T-helper 2 cell treated with Interferon-gamma antibody and Interleukin-4, amounts not matched to agents 100 ng/mL and 5 ng/mL, for 36 hours (primary cell): ENCODE measurements at regions not wholly inside any gene's neighbourhood (a gene's known extent, or its start where the extent isn't known, plus 50 kb on each side); places are given as distances from the start of the nearest gene placed in this dataset.
"Not testable (repeated sequence)": the region's sequence is repeated elsewhere in the genome, so short reads cannot be mapped to it uniquely, and the experiment has no call there.

Experiments used
- intact Hi-C: fragments of 100-400 bp; cut with micrococcal nuclease; formaldehyde crosslinking; loops from one replicate; pipeline ENCODE4 v1.15.1; 2023

DNA sequence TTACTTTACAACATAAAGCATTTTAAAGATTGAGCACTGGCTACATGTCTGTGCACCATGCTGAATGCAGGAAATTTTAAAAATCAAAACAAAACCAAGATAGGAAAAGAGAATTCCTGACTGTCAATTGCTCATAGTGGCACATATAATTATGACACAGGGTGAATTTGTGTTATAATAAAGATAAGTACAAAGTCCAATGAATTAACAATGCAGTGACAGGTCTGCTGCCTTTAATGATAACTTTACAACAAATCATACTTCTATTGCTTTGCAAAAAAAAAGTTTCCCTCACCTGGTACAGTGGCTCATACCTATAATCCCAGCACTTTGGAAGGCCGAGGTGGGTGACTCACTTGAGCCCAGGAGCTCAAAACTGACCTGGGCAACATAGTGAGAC is 93.8 kb upstream of the OSBPL8 start:
- intact Hi-C loops, result no loop called here

DNA sequence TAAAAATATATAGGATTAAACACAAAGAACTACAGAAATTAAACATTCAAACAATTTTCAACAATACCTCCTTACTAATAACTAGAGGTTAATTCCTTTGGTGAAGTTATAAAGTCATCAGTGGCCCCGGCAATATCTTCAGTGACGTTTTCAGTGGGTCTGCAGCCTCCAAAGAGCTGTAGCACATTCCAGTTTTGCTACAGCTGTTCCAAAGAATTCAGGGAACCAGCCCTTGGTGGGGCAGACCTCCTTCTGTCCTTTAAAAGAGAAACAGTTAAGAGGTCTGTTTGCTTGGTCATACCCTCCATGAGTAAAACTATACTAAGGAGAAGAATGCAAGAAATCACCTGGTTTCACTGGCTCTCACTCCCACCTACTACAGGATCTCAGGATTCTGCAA is 99.2 kb upstream of the ZDHHC17 start:
- intact Hi-C loops, result no loop called here

DNA sequence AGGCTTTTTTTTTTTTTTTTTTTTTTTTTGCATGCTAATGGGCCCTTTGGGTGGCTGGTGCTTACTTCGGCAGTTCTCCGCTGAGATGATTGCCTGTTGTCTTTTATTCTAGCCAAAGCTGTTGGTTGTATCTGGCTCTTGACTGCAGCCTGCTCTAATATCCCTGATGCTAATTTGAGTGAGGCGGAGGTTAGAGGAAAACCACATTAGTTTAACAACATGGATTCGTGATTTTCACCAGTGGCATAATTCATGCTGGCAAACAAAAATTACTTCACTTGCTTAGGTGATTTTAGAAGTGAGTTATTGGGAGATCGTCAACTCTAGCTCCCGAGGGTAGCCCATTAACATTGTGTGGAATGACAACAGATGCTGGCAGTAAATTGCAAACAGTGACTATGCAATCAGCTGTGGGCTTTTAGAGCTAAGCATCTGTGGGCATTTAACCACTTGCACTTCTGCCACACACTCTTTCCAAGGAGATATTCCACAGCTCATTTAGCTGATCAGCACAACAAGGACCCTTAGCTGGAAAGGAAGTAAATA is 97.6 kb upstream of the ZDHHC17 start:
- intact Hi-C loops, result no loop called here

DNA sequence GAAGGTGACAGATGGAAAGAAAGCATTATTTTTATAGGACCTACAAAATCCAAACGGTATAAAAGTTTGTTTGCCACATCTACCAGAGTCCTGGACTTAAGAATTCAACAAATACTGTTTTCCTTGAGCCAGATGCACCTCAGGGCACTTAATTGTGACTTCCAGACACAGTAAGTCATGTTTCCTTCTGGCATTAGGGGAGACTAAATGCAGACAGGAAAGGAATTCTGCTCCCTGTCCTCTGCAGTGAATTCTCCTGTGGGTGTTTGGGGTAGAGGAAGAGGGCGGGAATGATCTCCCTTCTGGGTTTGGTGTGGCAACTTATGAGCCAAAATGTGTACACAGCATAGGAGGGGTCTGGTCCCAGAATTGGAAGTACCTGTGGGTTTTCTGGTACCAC is 93.9 kb upstream of the ZDHHC17 start:
- intact Hi-C loops, result no loop called here

DNA sequence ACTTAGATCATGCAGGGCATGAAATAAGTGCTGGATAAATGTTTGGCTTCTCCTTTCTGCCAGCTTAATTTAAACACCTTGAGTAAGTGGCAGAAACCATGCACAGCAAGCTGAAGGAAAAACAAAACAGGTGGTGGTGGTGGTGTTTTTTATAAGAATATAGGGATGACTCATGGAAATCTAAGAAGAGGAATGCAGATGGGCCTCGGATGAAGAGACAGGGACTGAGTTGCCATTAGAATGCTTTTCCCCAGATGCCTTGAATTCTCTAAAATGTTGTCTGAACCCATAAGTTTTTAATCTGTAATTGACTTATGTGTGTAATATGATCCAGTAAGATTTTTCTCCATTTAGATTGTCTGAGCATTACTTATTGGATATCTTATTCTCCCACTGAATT is 93.1 kb upstream of the ZDHHC17 start:
- intact Hi-C loops, result no loop called here

DNA sequence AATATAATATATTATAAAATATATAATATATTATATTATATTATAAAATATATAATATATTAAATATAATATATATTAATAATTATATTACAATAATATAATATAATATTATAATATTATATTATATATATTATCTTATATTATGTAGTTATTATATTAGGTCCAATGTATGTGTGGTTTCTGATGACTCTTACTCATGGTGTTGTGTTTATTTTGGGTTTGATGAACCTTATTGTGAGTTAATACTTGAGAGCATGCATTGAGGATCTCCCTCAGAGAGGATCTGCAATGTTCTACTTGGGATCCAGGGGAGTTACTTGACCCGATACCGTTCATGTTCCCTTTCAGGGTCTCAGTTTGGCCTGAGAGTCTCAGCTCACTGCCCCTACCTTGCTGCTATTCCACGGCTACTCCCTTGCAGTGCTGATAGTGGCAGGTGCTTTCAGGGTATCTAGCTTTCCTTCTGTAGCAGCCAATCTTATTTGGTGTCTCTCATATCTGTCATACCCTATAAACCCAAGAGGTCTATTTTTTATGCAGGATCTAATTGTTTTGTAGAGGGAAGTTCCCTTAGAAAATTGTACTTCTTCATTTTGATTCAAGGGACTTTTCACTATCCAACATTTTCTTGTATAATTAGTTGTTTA is 89.1 kb upstream of the ZDHHC17 start:
- intact Hi-C loops, result no loop called here

DNA sequence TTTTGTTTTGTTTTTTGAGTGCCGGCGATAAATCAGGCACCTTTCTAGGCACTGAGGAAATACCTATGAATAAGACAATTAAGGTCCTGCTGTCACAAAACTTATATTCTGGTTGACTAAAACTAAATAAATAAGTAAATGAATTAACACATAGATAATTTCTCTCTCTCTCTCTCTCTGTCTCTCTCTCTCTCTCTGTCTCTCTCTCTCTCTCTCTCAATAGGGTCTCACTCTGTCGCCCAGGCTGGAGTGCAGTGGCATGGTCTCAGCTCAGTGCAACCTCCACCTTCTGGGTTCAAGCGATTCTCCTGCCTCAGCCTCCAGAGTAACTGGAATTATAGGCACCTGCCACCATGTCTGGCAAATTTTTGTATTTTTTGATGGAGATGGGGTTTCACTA is 87.7 kb upstream of the ZDHHC17 start:
- intact Hi-C loops, result not testable (repeated sequence)

DNA sequence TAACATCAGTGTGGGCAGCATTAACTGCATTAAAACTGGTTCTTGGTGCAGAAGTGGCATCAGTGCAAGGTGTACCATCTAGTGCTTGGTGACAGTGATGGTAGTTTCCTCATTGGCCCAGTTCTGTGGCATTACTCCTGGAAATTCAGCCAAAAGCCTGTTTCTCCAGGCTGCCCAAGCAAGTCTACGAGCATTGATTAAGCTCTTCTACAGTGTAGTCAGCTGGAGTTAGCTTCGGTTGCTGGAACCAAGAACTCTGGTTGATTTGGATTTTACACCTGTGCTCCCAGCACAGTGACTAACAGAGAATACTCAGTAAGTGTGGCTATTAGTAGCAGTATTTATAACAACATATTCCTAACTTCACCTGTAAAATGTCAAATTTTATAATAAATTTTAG is 84.9 kb upstream of the ZDHHC17 start:
- intact Hi-C loops, result no loop called here

DNA sequence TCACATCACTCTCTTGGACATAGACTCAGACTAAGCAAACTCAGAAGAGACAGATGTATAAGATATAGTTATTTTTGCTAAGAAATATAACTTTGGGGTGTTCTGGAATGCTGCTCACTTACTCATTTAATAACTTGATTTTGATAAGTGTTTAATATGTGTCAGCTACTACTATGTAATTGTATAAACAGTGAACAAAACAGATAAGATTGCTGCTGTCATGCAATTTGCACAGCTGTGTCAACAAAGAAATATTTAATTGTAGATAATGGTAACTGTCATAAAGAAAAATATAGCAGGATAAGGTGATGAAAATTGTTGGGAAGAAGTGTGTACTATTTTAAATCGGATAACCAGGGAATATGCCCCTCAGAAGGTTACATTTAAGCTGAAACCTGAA is 84.1 kb upstream of the ZDHHC17 start:
- intact Hi-C loops, result no loop called here

DNA sequence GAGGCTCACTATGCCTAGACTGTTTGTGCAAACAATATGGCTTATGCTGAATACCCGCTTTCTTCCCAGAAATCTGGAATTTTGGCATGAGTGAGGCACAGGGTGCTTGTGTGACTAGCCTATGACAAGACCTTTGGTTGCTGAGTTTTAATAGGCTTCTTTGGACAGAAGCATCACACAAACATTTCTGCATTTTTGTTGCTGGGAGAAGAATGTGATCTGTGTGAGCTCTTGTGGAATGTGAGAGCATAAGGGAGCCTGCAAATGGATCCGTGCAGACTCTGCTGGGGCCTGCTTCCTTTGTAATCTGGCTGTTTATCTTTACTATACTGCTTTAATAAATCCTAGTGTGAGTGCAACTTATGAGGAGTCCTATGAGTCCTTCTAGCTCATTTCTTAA is 83.0 kb upstream of the ZDHHC17 start:
- intact Hi-C loops, result no loop called here

DNA sequence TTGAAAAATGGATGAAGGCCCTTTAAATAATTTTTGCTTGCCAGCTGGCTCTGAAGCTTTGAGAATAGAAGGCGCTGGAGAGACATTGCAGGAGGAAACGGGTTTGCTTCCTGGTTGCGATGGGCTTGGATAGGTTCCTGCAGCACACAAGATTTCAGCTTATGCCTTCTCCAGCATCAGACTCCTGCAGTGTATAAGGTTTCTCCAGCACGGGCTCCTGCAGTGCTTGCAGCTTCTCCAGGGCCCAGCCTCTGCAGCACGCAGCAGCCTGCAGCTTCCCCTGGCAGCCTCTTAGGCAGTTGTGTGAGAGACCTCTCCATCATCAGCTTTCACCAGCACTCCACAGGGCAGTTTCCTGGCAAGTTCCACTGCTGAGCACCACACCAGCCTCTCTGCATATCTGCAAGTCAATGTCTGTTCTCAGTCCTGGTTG is 78.7 kb upstream of the ZDHHC17 start:
- intact Hi-C loops, result no loop called here

DNA sequence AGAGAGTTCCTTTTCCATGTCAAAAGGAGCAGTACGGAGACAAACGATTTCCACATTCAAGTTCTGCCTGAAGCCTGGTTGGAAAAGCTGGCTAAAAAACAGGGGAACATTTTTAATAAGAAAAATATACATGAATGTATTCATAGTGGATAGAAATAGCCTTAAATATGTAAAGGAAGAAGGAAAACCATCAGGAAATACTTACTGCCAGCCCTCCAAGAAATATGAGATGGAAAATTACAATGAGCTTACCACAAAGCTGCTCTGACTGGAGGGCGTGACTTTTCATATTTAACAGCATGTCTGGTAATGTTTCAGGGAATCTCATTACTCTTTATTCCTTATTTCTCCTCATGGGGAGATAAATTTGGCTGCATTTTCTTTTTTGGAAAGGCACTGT is 75.9 kb upstream of the ZDHHC17 start:
- intact Hi-C loops, result no loop called here

DNA sequence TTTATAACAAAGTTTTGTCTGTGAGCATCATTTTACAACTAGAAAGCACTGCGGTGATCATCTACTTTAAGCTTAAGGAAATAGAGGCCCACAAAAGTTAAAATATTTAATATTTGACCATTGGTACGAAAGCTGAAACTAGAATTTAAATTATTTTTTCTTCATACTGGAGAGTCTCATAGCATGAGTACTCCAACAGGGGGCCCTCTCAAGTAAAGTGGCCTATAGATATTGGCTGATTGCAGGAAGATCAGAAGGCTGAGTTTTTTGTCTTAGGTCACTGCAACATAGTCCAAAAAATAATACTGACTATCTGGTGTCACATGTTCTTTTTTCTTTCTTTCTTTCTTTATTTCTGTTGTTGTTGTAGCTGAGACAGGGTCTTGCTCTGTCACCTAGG is 75.3 kb upstream of the ZDHHC17 start:
- intact Hi-C loops, result no loop called here

DNA sequence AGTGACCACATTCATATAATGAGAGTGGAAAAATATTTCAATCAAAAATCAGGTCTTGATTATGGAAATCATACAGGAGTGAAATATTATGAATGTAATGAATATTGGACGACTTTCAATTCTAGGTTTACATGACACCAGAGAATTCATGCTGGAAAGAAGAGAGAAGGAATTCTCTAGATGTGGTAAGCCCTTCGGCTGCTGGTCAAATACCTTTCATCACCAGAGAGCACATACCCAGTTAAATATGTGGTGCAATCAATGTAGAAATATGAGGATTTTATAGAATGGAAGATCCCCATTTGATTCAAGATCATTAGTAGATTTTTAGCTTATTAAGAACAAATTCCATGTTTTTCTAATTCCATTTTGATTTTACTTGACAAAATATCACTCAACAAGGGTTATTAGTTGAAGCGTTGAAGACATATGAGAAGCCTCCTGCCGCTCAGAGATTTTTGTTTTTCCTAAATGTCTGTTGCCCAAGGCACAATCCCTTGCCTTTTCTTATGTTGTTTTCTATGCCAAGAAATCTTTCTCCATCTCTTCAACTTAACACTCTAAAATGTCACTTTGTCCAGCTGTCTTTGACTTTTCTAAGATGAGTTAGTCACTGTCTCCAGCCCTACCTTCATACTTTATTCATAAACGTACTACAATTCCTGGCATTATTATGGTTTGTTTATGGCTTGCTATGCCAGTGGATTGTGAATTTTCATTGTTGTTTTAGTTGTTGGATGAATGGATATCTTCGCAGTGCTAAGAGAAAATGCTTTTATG is 72.8 kb upstream of the ZDHHC17 start:
- intact Hi-C loops, result loop anchor here (2.0 kb wide), 1 partner anchor 100 kb away; no protein-coding TSS in a partner anchor

DNA sequence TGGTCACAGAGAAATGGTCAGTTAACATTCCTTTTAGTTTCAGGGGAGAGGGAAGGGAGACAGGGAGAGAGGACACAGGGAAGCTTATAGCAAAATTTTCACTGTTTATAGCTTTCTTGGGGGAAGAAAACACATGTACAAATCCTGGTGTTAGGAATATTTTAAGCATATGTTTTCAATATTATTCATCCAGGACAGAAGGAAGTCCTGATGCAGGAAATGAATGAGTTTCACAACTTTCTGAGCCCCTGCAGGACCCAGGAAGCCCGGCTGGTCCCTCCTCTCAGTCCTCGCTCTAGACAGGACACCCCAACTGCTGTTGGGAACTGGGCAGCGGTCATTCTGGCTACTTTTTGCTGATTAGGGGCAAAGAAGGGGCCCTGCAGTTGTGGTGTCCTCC is 71.1 kb upstream of the ZDHHC17 start:
- intact Hi-C loops, result no loop called here

DNA sequence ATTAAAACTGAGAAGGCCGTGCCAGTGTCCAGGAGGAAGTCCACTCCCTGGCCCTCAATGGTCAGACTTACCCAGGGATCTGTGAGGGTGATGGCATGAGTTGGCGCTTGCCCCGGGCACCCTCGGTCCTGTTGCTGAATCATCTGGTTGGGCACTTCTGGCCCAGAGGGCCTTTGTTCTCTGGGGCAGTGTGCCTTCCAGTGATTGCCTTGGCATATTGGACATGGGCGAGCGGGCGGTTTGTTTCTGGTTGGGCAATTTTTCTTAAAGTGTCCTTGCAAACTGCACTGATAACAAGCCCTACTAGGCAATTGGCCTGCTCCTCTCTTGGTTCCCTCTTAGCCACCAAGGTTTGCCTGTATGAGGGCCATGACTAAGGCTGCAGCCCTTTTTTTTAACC is 69.5 kb upstream of the ZDHHC17 start:
- intact Hi-C loops, result no loop called here

DNA sequence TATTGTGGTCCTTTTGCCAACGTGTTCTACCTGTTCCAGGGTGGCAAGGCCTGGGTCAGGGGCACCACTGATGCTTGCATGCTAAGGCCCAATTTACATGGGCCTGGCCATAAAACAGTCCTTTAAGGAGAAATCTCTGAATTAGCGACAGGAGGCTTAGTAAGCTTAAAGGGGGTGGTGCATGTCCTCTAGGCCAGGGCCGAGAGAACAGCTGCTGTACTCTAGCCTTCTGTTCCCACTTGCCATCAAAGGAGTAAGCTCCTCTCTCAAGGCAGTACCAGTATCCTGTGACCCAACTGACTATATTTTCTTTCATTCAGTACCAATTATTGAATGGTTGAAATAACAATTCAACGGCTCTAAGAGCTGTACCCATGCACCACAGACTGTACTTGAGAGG is 67.7 kb upstream of the ZDHHC17 start:
- intact Hi-C loops, result no loop called here

DNA sequence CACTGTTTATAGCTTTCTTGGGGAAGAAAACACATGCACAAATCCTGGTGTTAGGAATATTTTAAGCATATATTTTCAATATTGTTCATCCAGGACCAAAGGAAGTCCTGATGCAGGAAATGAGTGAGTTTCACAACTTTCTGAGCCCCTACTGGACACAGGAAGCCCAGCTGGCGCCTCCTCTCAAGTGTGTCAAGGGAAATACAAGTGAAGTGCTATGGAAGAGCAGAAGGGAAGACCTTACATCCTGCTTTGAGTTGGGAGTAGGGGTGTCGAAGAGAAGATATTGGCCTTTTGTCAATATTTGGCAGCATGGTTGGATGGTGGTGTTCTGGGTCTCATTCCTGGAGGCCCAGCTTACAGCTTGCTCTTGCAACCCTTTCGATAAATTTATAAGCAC is 66.1 kb upstream of the ZDHHC17 start:
- intact Hi-C loops, result no loop called here

DNA sequence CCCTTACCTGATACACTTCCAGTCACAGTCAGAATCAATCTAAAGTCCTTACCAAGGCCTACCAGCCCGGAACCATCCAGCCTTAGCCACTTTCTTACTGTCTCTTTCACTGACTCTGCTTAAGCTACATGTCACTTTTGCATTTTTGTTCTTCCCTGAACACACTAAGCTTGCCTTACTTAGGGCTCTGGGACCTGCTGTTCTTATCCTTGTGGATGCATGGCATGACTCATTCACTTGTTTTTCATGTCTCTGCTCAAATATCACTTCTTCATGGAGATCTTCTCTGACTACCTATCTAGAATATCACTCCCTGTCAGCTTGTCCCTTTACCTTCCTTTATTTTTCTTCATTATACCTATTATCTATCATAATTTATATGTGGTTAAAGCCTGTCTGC is 65.6 kb upstream of the ZDHHC17 start:
- intact Hi-C loops, result no loop called here

DNA sequence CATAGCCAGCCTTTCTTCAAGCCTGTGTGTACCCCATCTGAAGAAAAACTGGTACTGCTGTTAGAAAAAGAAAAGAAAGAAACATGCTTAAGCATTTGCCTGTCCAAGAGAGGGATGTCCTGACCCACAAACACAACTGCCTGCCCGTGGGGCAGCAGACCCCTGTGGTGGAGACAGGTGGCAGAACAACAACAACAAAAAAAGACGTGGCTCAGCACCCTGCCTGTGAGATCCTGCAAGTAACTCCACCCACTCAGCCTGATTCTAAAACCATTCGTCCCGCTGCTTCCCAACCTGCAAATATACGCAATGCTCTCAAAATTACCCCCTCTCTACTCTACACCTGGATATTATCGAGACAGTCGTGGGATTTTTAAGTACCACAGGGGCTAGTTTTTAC is 64.9 kb upstream of the ZDHHC17 start:
- intact Hi-C loops, result no loop called here

DNA sequence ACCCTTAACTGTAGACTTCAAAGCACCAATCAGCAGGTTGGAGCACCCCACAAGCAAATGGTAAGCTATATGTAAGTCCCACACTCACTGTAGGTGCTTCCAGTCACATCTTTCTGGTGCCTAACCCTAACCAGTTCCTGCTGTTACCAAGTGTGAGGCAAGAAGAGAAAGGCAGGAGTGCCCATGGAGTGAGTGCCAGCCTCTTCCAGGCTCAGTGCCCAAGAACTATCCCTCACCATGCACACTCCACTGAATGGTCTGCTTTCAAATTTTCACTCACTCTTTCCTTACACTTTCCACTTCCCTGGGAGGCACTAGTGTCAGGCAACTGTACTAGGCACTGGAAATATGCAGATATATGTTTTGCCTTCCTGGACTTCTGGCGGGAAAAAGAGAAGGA is 62.2 kb upstream of the ZDHHC17 start:
- intact Hi-C loops, result no loop called here

DNA sequence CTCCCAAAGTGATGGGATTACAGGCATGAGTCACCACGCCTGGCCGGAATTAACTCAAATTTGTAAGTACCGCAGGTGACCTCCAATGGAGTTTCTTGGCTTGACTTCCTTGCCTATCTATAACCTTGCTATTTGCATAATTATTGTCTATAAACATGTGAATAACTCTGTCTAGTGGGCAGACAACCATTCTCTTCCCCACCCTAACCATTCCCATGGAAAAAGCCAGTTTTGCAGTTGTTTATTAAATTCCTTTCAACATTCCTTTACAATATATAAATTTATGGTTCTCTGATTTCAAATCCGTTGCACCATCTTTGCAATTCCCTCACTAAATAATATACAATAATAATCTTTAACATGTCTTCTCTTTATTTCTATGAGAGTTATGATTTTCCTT is 61.0 kb upstream of the ZDHHC17 start:
- intact Hi-C loops, result no loop called here

DNA sequence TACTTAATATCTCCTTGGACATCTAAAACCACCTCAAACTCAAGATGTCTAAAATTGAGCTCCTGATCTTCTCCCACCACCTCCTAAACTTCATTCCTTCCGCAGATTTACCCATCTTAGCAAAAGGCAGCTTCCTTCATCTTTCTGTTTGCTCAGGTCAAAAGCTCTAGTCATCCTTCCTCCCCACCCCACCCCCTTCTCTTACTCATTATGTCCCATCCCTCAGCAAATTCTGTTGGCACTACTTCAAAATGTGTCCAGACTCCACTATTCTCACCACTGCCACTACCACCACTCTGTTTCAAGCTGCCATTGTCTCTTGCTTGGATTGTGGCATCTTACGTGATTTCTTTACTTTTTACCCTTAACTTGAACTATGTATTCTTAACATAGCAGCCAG is 59.2 kb upstream of the ZDHHC17 start:
- intact Hi-C loops, result no loop called here
